Choroid plexus epithelial cell (primary cell): ENCODE measurements at regions not wholly inside any gene's neighbourhood (a gene's known extent, or its start where the extent isn't known, plus 50 kb on each side); places are given as distances from the start of the nearest gene placed in this dataset.

Experiments
- DNase-seq: peaks from one replicate; pipeline ENCODE4 v3.0.0-alpha.2; 2010; ENCODE audit warnings: low read depth
- H3K4me3 ChIP-seq: 2 replicates; pipeline ENCODE4 v1.5.1; 2011; ENCODE audit warnings: low read depth, mild to moderate bottlenecking, control low read depth, low read length, moderate library complexity
- CTCF ChIP-seq: conservative IDR thresholded peaks from 2 replicates; pipeline ENCODE4 v1.5.1; 2011; ENCODE audit warnings: low read depth, mild to moderate bottlenecking, control low read depth, inconsistent platforms, low read length, moderate library complexity

- no peak for TF ChIP-seq CTCF
- no peak overlapping the region for H3K4me3 ChIP-seq
- DNase-seq, result no peak
These were observed 52.4 kb upstream of the ST8SIA3 start for GRCh38 chr18:57299931-57300330.

GRCh38 chr18:57301573-57302559 lies 50.5 kb upstream of the ST8SIA3 start:
- no peak overlapping the region for H3K4me3 ChIP-seq
- TF ChIP-seq CTCF, result no peak
- DNase-seq, result no peak
